ENCODE measurements at regions not wholly inside any gene's neighbourhood (a gene's known extent, or its start where the extent isn't known, plus 50 kb on each side); places are given as distances from the start of the nearest gene placed in this dataset.

- ATAC-seq: no peak
Measured at GRCh38 chr5:27532305-27532704, 493.9 kb upstream of the CDH9 start.

More at GRCh38 chr5:27532305-27532704, 493.9 kb upstream of the CDH9 start:
- Mint-ChIP-seq H3K27ac (no peak overlapping the region), H3K4me1 (peaks cover 19% of the 10 kb centered on the region), H3K9me3 (no peaks in the 10 kb centered on the region), H3K36me3 (ENCODE audit: low read depth) (no peaks in the 10 kb centered on the region), H3K27me3 (ENCODE audit: insufficient read depth, low read depth, poor library complexity) (no peaks in the 10 kb centered on the region), H3K4me3 (no peak overlapping the region)
- no peaks in the 10 kb centered on the region for H3K9me2 ChIP-seq (ENCODE audit: insufficient read depth)
- no peak overlapping the region for H2AFZ ChIP-seq
- H3K4me1 ChIP-seq (ENCODE audit: insufficient read depth): no peaks in the 10 kb centered on the region
- H3F3A ChIP-seq (replicated peaks; ENCODE audit: low read depth): no peaks in the 10 kb centered on the region
- TF ChIP-seq ZNF331 (CRISPR knock-in tag; IDR thresholded peaks at IDR 0.05; ENCODE audit: low read depth) (no peak), CREB1 (CRISPR knock-in tag; IDR thresholded peaks at IDR 0.05; ENCODE audit: low read depth) (no peak), ZNF114 (CRISPR knock-in tag; IDR thresholded peaks at IDR 0.05) (no peak), JUNB (IDR thresholded peaks at IDR 0.05; ENCODE audit: unreplicated experiment) (no peak), REST (IDR thresholded peaks at IDR 0.05; ENCODE audit: unreplicated experiment) (no peak), POLR2AphosphoS5 (IDR thresholded peaks at IDR 0.05; ENCODE audit: low read depth) (no peak), EZH2 (IDR thresholded peaks at IDR 0.05; ENCODE audit: low read depth, unreplicated experiment) (no peak), CTCF (conservative IDR thresholded peaks at IDR 0.05; ENCODE audit: low read depth in 2 of 2) (no peak), EZH2phosphoT487 (IDR thresholded peaks at IDR 0.05; ENCODE audit: unreplicated experiment) (no peak), STAT1 (IDR thresholded peaks at IDR 0.05; ENCODE audit: unreplicated experiment) (no peak), NANOG (IDR thresholded peaks at IDR 0.05; ENCODE audit: borderline replicate concordance) (no peak)
- TF ChIP-seq, protein P1, sequence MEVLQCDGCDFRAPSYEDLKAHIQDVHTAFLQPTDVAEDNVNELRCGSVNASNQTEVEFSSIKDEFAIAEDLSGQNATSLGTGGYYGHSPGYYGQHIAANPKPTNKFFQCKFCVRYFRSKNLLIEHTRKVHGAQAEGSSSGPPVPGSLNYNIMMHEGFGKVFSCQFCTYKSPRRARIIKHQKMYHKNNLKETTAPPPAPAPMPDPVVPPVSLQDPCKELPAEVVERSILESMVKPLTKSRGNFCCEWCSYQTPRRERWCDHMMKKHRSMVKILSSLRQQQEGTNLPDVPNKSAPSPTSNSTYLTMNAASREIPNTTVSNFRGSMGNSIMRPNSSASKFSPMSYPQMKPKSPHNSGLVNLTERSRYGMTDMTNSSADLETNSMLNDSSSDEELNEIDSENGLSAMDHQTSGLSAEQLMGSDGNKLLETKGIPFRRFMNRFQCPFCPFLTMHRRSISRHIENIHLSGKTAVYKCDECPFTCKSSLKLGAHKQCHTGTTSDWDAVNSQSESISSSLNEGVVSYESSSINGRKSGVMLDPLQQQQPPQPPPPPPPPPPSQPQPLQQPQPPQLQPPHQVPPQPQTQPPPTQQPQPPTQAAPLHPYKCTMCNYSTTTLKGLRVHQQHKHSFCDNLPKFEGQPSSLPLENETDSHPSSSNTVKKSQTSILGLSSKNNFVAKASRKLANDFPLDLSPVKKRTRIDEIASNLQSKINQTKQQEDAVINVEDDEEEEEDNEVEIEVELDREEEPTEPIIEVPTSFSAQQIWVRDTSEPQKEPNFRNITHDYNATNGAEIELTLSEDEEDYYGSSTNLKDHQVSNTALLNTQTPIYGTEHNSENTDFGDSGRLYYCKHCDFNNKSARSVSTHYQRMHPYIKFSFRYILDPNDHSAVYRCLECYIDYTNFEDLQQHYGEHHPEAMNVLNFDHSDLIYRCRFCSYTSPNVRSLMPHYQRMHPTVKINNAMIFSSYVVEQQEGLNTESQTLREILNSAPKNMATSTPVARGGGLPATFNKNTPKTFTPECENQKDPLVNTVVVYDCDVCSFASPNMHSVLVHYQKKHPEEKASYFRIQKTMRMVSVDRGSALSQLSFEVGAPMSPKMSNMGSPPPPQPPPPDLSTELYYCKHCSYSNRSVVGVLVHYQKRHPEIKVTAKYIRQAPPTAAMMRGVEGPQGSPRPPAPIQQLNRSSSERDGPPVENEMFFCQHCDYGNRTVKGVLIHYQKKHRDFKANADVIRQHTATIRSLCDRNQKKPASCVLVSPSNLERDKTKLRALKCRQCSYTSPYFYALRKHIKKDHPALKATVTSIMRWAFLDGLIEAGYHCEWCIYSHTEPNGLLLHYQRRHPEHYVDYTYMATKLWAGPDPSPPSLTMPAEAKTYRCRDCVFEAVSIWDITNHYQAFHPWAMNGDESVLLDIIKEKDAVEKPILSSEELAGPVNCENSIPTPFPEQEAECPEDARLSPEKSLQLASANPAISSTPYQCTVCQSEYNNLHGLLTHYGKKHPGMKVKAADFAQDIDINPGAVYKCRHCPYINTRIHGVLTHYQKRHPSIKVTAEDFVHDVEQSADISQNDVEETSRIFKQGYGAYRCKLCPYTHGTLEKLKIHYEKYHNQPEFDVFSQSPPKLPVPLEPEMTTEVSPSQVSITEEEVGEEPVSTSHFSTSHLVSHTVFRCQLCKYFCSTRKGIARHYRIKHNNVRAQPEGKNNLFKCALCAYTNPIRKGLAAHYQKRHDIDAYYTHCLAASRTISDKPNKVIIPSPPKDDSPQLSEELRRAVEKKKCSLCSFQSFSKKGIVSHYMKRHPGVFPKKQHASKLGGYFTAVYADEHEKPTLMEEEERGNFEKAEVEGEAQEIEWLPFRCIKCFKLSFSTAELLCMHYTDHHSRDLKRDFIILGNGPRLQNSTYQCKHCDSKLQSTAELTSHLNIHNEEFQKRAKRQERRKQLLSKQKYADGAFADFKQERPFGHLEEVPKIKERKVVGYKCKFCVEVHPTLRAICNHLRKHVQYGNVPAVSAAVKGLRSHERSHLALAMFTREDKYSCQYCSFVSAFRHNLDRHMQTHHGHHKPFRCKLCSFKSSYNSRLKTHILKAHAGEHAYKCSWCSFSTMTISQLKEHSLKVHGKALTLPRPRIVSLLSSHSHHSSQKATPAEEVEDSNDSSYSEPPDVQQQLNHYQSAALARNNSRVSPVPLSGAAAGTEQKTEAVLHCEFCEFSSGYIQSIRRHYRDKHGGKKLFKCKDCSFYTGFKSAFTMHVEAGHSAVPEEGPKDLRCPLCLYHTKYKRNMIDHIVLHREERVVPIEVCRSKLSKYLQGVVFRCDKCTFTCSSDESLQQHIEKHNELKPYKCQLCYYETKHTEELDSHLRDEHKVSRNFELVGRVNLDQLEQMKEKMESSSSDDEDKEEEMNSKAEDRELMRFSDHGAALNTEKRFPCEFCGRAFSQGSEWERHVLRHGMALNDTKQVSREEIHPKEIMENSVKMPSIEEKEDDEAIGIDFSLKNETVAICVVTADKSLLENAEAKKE (CRISPR knock-in tag; IDR thresholded peaks at IDR 0.05): no peak
- TF ChIP-seq, protein P2, sequence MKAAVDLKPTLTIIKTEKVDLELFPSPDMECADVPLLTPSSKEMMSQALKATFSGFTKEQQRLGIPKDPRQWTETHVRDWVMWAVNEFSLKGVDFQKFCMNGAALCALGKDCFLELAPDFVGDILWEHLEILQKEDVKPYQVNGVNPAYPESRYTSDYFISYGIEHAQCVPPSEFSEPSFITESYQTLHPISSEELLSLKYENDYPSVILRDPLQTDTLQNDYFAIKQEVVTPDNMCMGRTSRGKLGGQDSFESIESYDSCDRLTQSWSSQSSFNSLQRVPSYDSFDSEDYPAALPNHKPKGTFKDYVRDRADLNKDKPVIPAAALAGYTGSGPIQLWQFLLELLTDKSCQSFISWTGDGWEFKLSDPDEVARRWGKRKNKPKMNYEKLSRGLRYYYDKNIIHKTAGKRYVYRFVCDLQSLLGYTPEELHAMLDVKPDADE (IDR thresholded peaks at IDR 0.05): no peak
- H3K79me2 ChIP-seq (replicated peaks; ENCODE audit: insufficient read depth): no peaks in the 10 kb centered on the region
- no peaks in the 10 kb centered on the region for H3K27me3 ChIP-seq (ENCODE audit: insufficient read depth)
- no peaks in the 10 kb centered on the region for H3K36me3 ChIP-seq (ENCODE audit: insufficient read depth)
- no peak overlapping the region for H3K4me2 ChIP-seq
- no peak overlapping the region for H3K4me3 ChIP-seq
- H4K20me1 ChIP-seq (replicated peaks; ENCODE audit: insufficient read depth): no peaks in the 10 kb centered on the region
- DNase-seq (ENCODE audit: low spot score): no peak
- no peak overlapping the region for H3K27ac ChIP-seq (ENCODE audit: low read depth)

All from GM23338 (cell line).